ENCODE measurements at regions not wholly inside any gene's neighbourhood (a gene's known extent, or its start where the extent isn't known, plus 50 kb on each side); places are given as distances from the start of the nearest gene placed in this dataset.

DNA sequence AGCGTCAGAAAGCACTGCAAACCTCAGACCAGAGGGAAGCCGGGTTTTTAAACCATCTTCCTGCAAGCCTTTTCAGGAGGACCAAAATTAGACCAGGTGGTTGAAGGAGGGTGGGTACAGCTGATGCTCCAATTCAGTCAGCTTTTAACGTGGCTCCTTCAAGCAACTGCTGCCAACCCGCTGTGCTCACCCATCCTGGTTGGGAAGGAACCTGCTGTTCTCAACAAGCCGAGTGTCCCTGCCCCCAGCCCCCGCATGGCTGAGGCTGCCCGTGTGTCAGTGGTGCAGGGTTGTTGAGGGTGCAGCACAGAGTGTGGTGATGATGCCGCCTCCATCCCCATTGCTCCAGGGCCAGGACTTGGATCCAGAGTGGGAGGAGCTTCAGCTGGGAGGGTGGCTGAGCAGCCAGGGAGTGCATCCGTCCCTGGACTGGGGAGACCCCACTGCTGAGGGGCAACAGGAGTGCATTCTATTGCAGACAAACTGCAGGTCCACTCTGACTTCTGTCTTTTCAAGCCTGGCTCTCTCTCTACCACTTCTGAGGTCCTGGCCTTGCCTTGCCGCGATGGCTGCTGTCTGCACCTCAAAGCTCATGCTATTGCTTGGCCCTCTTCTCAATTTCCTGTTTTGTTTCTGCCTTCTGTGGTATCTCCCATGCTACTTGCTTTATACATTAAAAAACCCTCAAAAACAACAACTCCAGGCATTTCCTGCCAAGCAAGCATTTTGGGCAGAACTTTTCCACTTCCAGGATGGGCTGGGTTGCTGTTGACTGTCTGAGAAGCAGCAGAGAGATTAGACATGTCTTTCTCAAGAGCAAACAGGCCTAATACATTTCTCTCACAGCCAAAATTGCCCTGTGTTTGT lies 134.7 kb downstream of the DNAJB6 start:
- H3K4me1 Mint-ChIP-seq: peaks cover 20% of the 10 kb centered on the region
- no peak overlapping the region for H3K27ac Mint-ChIP-seq
- H3K4me3 Mint-ChIP-seq: no peak overlapping the region
- H3K36me3 Mint-ChIP-seq (ENCODE audit: low read depth): peaks cover 15% of the 10 kb centered on the region
- H3K9me3 Mint-ChIP-seq: peaks cover 47% of the 10 kb centered on the region
- DNase-seq: no peak
- peaks cover 13% of the 10 kb centered on the region for H3K27me3 Mint-ChIP-seq (ENCODE audit: low read depth, poor library complexity)
- TF ChIP-seq, protein P1, sequence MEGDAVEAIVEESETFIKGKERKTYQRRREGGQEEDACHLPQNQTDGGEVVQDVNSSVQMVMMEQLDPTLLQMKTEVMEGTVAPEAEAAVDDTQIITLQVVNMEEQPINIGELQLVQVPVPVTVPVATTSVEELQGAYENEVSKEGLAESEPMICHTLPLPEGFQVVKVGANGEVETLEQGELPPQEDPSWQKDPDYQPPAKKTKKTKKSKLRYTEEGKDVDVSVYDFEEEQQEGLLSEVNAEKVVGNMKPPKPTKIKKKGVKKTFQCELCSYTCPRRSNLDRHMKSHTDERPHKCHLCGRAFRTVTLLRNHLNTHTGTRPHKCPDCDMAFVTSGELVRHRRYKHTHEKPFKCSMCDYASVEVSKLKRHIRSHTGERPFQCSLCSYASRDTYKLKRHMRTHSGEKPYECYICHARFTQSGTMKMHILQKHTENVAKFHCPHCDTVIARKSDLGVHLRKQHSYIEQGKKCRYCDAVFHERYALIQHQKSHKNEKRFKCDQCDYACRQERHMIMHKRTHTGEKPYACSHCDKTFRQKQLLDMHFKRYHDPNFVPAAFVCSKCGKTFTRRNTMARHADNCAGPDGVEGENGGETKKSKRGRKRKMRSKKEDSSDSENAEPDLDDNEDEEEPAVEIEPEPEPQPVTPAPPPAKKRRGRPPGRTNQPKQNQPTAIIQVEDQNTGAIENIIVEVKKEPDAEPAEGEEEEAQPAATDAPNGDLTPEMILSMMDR (IDR thresholded peaks at IDR 0.05): no peak

DNA sequence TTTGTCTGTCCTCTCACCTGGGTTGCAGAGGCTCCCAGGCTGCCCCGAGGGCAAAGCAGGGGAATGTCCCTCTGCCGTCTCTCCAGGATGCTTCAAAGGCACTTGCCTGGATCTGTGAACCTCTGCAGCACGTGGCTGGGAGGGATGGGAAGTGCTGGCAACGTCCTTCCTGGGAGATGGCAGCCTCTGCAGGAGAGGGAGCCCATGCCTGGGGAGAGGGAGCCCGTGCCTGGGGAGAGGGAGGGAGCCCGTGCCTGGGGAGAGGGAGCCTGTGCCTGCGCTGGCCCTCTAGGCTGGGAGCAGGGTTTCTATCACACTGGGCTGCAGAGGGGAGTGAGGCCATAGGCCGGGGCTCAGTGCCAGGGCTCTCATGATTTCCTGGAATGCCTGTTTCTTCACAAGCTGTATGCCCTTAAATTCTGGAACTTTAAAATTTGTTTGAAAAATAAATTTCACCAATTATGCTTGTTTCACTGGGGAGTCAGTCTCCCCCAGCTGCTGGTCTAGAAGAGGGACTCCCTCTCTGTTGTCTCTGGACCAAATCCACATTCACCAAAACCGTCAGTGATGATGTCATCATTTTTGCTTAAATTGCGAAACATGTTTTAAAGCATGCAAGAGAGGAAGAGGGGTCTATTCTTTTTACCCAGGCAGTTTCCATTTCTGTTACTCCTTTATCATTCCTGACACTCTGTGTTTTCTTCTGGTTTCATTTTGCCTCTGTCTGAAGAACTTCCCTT lies 135.7 kb downstream of the DNAJB6 start:
- H3K4me1 Mint-ChIP-seq: peaks cover 11% of the 10 kb centered on the region
- H3K27me3 Mint-ChIP-seq (ENCODE audit: low read depth, poor library complexity): peaks cover 22% of the 10 kb centered on the region
- DNase-seq: no peak
- TF ChIP-seq, protein P1 (IDR thresholded peaks at IDR 0.05): no peak
- H3K9me3 Mint-ChIP-seq: peaks cover 47% of the 10 kb centered on the region
- H3K27ac Mint-ChIP-seq: no peak overlapping the region
- H3K4me3 Mint-ChIP-seq: no peak overlapping the region
- H3K36me3 Mint-ChIP-seq (ENCODE audit: low read depth): peaks cover 15% of the 10 kb centered on the region

DNA sequence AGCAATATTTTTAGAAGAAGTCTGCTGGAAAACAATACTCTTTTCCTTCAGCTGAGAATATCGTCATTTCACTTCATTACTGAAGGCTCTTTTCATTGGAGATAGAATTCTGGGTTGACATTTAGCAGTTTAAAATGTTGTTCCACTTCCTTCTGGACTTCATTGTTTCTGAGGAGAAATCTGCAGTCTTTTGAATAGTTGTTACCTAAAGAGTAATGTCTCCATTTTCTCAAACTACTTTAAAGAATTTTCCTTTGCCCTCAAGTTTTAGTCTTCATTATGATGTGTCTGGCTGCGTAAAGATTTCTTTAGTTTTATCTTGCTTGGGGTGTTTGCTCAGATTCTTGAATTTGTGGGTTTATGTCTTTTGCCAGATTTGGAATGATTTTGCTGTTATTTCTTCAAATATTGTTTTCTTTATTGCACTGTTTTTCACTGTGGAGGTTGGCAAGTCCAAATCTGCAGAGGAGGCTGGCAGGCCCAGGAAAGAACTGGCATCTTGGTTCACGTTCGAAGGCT lies 136.3 kb downstream of the DNAJB6 start:
- TF ChIP-seq, protein P1 (IDR thresholded peaks at IDR 0.05): no peak
- H3K9me3 Mint-ChIP-seq: peaks cover 47% of the 10 kb centered on the region
- H3K36me3 Mint-ChIP-seq (ENCODE audit: low read depth): peaks cover 15% of the 10 kb centered on the region
- H3K27ac Mint-ChIP-seq: no peak overlapping the region
- no peak for DNase-seq
- H3K4me1 Mint-ChIP-seq: peaks cover 5% of the 10 kb centered on the region
- no peak overlapping the region for H3K4me3 Mint-ChIP-seq
- H3K27me3 Mint-ChIP-seq (ENCODE audit: low read depth, poor library complexity): peaks cover 22% of the 10 kb centered on the region

DNA sequence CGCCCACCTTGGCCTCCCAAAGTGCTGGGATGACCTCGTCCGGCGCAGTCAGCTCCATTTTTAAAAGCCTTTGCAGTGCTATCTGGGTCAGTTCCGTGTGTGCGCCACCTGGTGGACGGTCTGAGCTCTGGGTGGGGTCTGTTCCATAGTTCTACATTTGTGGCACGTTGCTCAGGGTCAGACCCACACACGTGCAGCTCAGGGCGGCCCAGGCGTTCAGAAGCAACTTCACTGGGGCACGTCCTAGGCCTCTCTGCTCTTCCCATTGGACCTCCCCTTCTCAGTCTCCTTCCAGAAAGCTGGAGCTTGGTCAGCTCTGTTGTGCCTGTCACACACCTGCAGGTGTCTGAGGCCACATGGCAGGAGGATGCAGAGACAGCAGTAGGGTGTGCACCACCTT lies 137.9 kb downstream of the DNAJB6 start:
- H3K4me1 Mint-ChIP-seq: peaks cover 5% of the 10 kb centered on the region
- H3K27me3 Mint-ChIP-seq (ENCODE audit: low read depth, poor library complexity): peaks cover 26% of the 10 kb centered on the region
- no peak overlapping the region for H3K27ac Mint-ChIP-seq
- TF ChIP-seq, protein P1 (IDR thresholded peaks at IDR 0.05): peak; percentile 20
- peaks cover 15% of the 10 kb centered on the region for H3K36me3 Mint-ChIP-seq (ENCODE audit: low read depth)
- DNase-seq: peak; percentile 38
- H3K9me3 Mint-ChIP-seq: peaks cover 47% of the 10 kb centered on the region
- no peak overlapping the region for H3K4me3 Mint-ChIP-seq

DNA sequence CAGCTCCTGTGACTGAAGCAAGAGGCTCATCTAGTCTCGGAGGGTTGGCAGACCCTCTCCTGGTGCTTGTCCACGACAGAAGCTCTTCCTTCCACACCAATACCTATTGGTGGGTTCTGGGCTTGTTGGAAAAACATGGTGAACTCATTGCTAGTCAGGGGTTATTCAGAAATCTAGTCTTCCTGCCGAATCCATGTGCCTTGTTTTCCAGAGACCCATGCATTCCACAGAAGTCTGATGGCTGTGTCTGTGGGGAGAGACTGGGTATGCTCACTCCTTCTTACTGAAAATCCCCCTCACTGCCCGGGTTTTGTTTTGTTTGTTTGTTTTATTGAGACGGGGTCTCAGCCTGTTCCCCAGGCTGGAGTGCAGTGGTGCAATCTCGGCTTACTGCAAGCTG lies 138.3 kb downstream of the DNAJB6 start:
- H3K9me3 Mint-ChIP-seq: peaks cover 47% of the 10 kb centered on the region
- H3K27me3 Mint-ChIP-seq (ENCODE audit: low read depth, poor library complexity): peaks cover 26% of the 10 kb centered on the region
- H3K27ac Mint-ChIP-seq: no peak overlapping the region
- peaks cover 5% of the 10 kb centered on the region for H3K4me1 Mint-ChIP-seq
- TF ChIP-seq, protein P1 (IDR thresholded peaks at IDR 0.05): no peak
- DNase-seq: no peak
- H3K4me3 Mint-ChIP-seq: no peak overlapping the region
- peaks cover 15% of the 10 kb centered on the region for H3K36me3 Mint-ChIP-seq (ENCODE audit: low read depth)

Data from nephron progenitor cell (in vitro differentiated cells).